ENCODE measurements at regions not wholly inside any gene's neighbourhood (a gene's known extent, or its start where the extent isn't known, plus 50 kb on each side); places are given as distances from the start of the nearest gene placed in this dataset.

DNA sequence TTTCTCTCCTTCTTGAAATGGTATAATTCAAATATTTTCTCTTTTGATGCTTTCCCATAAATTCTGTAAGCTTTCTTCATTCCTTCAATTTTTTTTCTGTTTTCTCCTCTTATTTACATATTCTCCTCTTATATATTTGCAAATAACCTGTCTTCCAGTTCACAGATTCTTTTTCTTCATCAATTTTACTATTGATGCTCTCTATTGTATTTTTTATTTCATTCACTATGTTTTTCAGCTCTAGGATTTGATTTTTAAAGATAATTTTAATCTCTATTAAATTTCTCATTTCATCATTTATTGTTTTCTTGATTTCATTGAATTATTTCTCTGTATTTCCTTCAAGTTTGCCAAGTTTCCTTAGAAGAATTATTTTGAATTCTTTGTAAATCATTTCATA, 54.0 kb upstream of the PRPS1L1 start:
- peak; percentile 24 for FAIRE-seq
- no peak for DNase-seq (ENCODE audit: low spot score in 2 of 2)

DNA sequence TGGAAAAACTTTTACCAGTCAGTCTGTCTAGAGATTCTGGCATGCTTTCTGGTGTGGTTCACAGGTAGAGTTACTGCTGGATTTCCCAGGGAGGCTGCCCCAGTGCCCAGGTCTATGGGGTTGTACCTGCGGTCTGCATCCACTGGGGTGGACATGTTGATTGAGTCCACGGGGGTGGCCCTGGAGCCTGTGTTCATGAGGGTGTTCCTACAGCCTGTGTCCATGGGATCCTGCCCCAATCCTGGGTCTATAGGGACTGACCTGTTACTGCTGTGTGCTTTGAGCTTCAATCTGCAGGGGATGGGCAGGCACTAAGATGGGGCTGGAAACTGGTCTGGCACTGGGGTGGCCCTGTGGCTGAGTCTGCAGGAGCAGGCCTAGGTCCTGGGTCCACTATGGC, 54.5 kb upstream of the PRPS1L1 start:
- no peak for DNase-seq (ENCODE audit: low spot score in 2 of 2)
- FAIRE-seq = no peak

DNA sequence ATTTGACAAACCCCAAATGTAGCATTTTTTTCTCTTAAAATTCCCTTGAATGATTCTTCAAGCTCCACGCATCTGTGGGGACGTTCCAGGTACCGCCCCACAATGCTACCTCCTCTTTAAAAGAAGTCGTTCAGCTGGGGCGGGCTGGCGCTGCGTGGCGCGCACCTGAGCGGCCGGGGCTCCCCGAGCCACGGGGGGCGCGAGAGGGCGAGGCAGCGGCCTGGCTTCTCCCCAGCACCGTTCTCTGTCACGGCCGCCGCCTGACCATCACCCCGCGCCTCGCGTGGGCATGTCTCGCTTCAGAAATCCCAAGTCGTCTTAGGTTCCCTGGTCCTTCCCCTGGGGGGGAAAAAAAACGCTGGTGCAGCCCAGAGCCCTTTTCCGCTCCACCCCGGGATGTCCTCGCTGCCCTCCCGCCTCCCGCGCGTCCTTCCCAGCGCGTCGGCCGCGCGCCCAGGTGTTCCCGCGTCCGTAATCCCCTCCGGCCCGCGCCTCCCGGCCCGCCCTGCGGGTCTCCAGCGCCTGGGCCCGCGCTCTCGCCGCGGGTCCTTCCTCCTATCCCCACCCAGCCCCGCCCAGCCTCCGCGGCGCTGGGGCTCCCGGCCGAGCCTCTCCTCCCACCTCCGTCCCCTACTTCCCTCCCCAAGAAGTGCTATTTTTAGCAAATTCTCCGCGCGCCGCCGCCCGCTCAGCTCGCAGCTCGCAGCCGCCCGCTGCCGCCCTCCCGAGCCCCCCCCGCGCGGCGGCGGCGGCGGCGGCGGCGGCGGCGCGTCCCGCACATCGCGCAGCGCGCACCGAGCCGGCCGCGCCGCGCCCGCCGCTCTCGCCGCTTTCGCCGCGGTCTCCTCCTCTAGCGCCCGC, 58.7 kb upstream of the PRPS1L1 start:
- DNase-seq (ENCODE audit: low spot score in 2 of 2) (peak; percentile 46 to 62), FAIRE-seq (no peak)

- FAIRE-seq = no peak
Measured at GRCh38 chr7:18087026-18087686, 59.5 kb upstream of the PRPS1L1 start.

DNA sequence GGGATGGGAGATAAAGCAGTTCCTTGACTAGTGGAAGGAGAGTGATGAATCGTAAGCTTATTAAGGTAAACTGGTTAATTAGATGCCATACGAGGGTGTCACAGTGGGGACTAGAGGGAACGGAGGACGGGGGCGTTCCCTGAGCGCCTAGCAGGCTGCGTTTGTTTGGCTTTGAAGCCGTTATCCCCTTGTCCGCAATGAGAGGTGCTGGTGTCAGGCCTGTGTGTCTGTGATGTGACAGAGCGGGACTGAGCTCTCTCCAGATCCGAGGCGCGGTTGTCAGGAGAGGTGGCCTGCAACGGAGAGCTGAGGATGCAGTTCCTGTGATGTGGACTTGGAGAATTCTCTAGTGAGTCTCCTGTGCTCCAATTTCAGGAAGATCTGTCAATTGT, 60.0 kb upstream of the PRPS1L1 start:
- peak; percentile 24 to 39 for DNase-seq (ENCODE audit: low spot score in 2 of 2)
- no peak for FAIRE-seq

More at GRCh38 chr7:18087026-18087686, 59.5 kb upstream of the PRPS1L1 start:
- DNase-seq (ENCODE audit: low spot score in 2 of 2) = no peak

DNA sequence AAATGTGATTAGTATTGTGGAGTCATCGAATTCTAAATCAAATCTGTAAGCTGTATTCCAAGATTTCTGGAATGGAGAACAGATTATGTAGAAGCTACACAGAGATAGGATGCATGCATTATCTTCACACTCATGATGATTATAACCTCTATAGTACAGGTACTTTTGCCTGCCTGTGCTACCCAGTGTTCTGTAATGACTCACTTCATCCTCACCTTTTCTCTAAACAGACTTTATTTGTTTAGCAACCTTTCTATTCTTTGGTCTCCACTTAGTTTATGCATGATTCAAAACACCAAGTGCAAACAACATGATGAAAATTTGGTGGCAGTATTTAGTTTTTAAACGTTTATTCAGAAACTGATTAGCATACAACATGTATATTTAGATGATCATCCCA, 68.4 kb upstream of the PRPS1L1 start:
- no peak for FAIRE-seq
- DNase-seq (ENCODE audit: low spot score in 2 of 2) = no peak

GRCh38 chr7:18102576-18102975, 74.9 kb upstream of the PRPS1L1 start:
- FAIRE-seq (no peak), DNase-seq (ENCODE audit: low spot score in 2 of 2) (no peak)

DNA sequence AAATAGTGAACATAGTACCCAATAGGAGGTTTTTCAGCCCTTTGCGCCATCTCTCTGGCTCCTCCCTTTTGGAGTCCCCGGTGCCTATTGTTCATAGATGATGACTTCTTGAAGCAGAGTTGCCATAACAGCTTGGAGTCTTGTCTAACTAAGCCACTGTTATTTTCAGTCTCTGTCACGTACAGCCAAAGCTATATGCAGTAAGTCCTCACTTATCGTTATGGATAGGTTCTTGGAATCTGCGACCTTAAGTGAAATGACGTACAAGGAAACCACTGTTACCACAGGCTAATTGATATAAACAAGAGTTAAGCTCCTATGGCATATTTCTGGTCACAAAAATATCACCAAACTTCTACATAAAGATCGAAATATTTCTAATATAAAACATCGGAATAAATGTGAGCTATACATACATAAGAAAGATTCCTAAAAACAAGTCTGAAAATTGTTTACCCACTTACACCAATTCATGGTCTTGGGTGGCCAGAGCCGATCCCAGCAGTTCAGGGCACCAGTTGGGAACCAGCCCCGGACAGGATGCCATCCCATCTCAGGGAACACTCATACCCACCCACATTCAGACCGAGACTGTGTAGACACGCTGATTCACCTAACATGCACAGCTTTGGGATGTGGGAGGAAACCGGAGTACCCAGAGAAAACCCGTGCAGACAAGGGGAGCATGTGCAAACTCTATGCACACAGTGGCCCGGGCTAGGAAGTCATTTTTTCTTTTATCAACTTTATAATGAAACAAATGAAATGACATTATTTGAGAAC, 76.0 kb upstream of the PRPS1L1 start:
- FAIRE-seq (no peak), DNase-seq (ENCODE audit: low spot score in 2 of 2) (no peak)

DNA sequence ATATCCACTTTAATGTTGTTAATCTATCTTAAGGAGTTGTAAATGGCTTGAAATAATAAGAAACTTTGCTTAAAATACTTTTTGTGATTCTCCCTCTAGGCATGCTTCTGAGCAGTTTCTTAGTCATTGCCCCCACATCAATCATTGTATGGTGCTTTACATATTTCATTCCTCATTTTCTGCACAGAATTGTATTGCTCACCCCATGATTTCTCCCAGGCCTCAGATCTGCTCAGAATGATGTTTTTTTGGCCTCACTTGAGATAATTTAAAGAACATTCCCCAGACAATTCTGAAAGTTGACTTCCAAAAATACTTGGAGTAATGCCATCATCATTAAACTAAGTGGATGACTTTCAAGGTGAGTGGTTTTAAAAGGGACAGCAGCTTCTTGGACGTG, 82.1 kb upstream of the PRPS1L1 start:
- FAIRE-seq = no peak
- no peak for DNase-seq (ENCODE audit: low spot score in 2 of 2)

DNA sequence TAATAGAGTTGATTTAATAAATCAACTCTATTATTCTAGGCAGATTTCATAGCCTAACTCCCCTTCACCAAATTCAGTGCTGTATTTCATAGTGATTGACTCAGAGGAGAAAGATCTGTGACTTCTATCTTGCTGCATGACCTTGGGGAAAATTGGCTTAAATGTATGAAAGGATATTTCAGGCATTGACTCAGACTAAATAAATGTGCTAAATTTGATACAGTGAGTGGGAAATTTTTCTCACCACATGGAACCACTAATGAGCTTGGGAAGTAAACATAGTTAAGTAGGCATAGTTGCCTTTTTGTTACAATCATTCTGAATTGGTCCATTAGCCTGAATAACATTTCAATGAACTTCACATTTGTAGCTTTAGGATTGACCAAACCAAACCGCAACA, 89.0 kb upstream of the PRPS1L1 start:
- FAIRE-seq = no peak
- no peak for DNase-seq (ENCODE audit: low spot score in 2 of 2)

GRCh38 chr7:18117482-18117881, 89.8 kb upstream of the PRPS1L1 start:
- DNase-seq (ENCODE audit: low spot score in 2 of 2) = no peak
- no peak for FAIRE-seq

- no peak for FAIRE-seq
Measured at GRCh38 chr7:18119985-18120384, 92.3 kb upstream of the PRPS1L1 start.

DNA sequence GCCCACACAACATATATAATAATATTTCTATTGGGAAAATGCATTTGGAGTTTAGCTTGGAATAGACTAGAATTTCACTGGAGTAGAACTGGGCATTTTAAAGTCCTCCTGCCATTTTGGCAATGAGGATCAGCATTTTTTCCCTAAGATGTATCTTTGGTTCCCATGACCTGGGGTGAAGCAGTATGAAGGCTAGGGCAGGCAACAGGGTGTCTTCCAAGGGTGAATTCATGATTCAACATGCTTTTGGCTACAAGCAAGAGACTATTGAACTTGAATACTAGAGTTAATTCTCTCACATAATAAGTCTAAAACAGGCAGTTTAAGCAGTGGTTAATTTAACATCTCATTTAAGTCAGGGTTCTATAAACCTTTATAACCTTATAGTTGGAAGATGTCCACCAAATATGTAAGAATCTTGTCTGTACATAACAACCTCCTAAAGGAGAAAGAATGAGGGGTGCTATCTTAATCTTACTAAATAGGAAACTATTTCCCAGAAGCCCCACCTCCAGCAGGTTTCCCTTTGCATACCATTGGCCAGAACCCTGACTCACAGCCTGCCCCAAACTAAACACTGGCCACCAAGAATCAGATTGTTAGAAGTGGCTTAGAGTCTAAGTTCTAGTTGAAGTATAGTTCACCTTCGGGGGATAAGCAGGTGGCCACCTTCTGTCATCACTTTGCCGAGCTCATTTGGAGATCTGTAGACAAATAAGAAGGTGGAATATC, 96.0 kb upstream of the PRPS1L1 start:
- FAIRE-seq (no peak), DNase-seq (ENCODE audit: low spot score in 2 of 2) (no peak)

More at GRCh38 chr7:18119985-18120384, 92.3 kb upstream of the PRPS1L1 start:
- no peak for DNase-seq (ENCODE audit: low spot score in 2 of 2)

DNA sequence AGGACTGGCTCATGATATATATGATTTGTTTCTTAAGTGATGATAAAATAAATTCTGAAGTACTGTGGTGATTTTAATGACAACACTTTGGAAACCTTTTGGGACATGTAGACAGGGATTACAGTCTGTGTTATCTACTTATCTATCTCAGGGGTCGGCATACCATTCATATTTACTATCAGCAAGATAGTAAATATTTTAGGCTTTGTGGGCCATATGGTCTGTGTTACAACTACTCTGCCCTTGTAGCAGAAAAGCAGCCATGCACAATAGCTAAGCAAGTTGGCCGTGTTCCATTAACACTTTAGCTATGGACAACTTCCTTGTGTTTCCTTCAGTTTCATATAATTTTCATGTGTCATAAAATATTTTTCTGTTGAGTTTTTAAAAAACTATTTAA, 97.8 kb upstream of the PRPS1L1 start:
- no peak for FAIRE-seq
- DNase-seq (ENCODE audit: low spot score in 2 of 2) = no peak

DNA sequence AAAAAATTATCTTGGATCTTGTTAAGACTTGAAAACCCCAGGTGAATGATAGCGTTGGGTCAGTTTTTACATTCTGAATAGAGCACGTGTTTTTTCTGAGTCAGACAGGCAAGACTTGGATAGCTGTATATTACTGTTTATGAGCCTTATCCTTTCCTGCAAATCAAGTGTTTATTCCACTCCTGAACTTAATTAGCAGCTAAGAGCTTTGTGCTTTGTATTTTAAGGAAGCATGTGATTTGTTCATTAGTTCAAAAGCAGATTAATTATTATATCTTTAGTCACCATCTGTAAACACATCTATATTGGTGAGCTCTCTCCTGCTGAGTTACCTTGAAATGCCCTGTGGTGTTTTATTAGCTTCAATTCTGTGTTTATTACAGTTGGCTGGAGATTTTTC, 98.6 kb upstream of the PRPS1L1 start:
- no peak for DNase-seq (ENCODE audit: low spot score in 2 of 2)
- no peak for FAIRE-seq

DNA sequence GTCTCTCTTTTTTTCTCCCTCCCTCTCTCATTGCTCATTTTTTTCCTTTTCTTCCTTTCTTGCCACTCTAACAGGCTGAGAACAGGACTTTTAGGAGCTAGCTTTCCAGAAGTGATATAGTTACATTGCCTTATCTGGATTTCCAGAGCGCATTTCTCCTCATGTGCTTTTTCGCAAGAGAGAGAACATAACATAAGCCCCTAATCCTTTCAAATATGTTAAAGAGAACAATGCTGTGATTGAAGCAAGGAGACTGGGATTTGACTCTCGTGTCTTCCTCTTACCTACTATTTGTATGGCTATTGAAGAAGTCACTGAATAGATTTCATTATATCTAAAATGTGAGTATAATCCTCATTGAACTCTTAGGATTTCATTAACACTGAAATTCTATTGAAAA, 101.2 kb upstream of the PRPS1L1 start:
- no peak for FAIRE-seq
- no peak for DNase-seq (ENCODE audit: low spot score in 2 of 2)

GRCh38 chr7:18132811-18133210, 105.2 kb upstream of the PRPS1L1 start:
- no peak for FAIRE-seq
- DNase-seq (ENCODE audit: low spot score in 2 of 2) = no peak

DNA sequence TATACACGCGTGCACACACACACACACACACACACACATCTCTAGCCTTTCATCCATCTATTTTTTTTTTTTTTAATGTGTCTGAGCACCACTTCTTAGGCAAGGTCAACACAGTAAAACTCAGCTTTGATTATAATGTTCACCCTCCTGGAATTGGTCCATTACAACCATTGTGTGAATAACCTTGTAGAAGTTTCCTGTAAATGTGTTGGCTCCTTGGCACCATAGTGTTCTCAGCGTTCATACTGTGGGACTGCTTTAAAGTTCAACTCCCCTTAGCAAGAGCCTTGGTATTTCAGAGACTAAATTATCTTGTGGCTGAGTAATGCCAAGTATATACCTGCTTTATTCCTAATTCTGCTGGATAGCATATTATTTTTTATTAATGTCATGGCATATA, 106.3 kb upstream of the PRPS1L1 start:
- no peak for FAIRE-seq

GRCh38 chr7:18140943-18141342, 113.3 kb upstream of the PRPS1L1 start:
- DNase-seq (ENCODE audit: low spot score in 2 of 2) (no peak), FAIRE-seq (no peak)

More for the DNA sequence above, 106.3 kb upstream of the PRPS1L1 start:
- DNase-seq (ENCODE audit: low spot score in 2 of 2) = no peak

- DNase-seq (ENCODE audit: low spot score in 2 of 2) = no peak
- FAIRE-seq = no peak
Measured at GRCh38 chr7:18144166-18144565, 116.5 kb upstream of the PRPS1L1 start.

GRCh38 chr7:18145160-18145559, 117.5 kb upstream of the PRPS1L1 start:
- FAIRE-seq (no peak), DNase-seq (ENCODE audit: low spot score in 2 of 2) (no peak)
